ENCODE measurements at regions not wholly inside any gene's neighbourhood (a gene's known extent, or its start where the extent isn't known, plus 50 kb on each side); places are given as distances from the start of the nearest gene placed in this dataset.

- DNase-seq, result no peak
Observed at GRCh38 chr22:23000657-23001347, 69.5 kb upstream of the GNAZ start.

- no peak for DNase-seq
Observed at GRCh38 chr22:23001463-23001862, 68.9 kb upstream of the GNAZ start.

GRCh38 chr22:23002612-23003180 lies 67.6 kb upstream of the GNAZ start:
- no peak for DNase-seq

- DNase-seq, result no peak
Observed at GRCh38 chr22:23007823-23008222, 62.5 kb upstream of the GNAZ start.

- DNase-seq, result no peak
Observed at GRCh38 chr22:23008896-23009295, 61.4 kb upstream of the GNAZ start.
